GM12873 (cell line): ENCODE measurements at regions not wholly inside any gene's neighbourhood (a gene's known extent, or its start where the extent isn't known, plus 50 kb on each side); places are given as distances from the start of the nearest gene placed in this dataset.

Experiments used
- CTCF ChIP-seq: IDR thresholded peaks from 2 replicates; pipeline ENCODE4 v1.5.1; 2012; ENCODE audit warnings: low read depth, mild to moderate bottlenecking, moderate library complexity, low read length, control low read depth; ENCODE audit not compliant: insufficient read depth; ENCODE audit errors: missing control alignments

GRCh38 chr15:93719921-93720351 is 511.4 kb upstream of the MCTP2 start:
- TF ChIP-seq CTCF = no peak

GRCh38 chr15:93716615-93717231 is 514.6 kb upstream of the MCTP2 start:
- no peak for TF ChIP-seq CTCF

- no peak for TF ChIP-seq CTCF
These were observed 521.7 kb upstream of the MCTP2 start for GRCh38 chr15:93709708-93710107.

- no peak for TF ChIP-seq CTCF
These were observed 522.5 kb upstream of the MCTP2 start for GRCh38 chr15:93708724-93709445.

- no peak for TF ChIP-seq CTCF
These were observed 523.6 kb upstream of the MCTP2 start for GRCh38 chr15:93707751-93708150.

- TF ChIP-seq CTCF = no peak
These were observed 524.7 kb upstream of the MCTP2 start for GRCh38 chr15:93706495-93707292.
